ENCODE measurements at regions not wholly inside any gene's neighbourhood (a gene's known extent, or its start where the extent isn't known, plus 50 kb on each side); places are given as distances from the start of the nearest gene placed in this dataset.

DNA sequence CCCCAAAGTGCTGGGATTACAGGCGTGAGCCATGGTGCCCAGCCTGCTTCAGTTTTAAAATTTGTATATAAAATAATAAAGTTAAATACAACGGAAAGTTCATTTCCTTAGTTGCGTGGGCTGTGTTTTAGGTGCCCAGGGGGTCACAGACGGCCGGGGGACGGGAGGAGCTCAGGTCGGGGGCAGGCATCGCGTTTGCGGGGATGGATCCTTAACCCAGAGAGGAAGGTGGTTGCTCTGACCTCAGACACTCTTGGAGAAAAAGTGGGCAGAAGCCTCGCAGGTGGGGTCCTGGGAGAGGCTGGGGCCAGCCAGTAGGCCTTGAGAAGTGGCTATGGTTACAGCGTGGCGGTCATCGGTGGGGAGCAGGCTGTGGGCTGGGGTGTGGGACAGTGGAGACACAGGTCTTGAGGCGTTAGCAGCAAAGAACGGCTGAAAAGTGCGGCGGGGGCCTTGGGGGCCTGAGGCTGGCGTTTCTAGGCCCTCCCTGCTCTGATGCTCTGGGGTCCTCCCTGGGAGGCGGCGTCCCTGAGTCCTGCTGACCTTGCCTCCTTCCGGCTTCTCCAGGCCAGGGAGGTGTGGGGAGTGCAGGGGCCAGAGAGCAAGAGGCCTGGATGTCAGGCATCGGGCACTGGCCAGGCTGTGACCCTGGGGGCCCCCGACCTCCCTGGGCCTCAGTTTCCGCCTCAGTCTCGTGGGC lies 54.4 kb downstream of the UNCX start:
- no peak for DNase-seq (ENCODE audit: low read depth)

DNA sequence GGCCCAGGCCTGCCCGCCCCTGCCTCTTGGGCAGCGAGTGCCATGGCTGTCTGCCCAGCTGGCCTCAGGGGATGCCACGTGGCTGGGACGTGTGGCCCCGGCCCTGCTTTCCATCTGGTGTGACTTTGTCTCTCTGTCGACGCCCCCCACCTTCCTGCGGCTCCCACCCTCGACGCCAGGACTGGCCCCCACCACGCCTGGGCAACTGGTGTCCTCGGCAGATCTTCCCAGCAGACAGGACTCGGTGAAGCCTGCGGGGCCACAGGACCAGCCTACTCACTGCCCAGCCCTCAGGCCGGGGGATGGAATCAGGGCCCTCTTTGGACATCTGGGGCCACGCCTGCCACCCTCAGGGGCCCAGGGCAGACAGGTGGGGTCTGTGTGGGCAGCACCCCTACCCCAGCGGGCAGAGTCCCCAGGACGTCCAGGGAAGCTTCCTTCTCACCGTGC lies 55.1 kb downstream of the UNCX start:
- DNase-seq (ENCODE audit: low read depth): no peak

GRCh38 chr7:1288390-1288995 lies 55.8 kb downstream of the UNCX start:
- DNase-seq (ENCODE audit: low read depth): no peak

- no peak for DNase-seq (ENCODE audit: low read depth)
These were observed 56.4 kb downstream of the UNCX start for GRCh38 chr7:1288996-1289551.

GRCh38 chr7:1289666-1290025 lies 57.0 kb downstream of the UNCX start:
- no peak for DNase-seq (ENCODE audit: low read depth)

DNA sequence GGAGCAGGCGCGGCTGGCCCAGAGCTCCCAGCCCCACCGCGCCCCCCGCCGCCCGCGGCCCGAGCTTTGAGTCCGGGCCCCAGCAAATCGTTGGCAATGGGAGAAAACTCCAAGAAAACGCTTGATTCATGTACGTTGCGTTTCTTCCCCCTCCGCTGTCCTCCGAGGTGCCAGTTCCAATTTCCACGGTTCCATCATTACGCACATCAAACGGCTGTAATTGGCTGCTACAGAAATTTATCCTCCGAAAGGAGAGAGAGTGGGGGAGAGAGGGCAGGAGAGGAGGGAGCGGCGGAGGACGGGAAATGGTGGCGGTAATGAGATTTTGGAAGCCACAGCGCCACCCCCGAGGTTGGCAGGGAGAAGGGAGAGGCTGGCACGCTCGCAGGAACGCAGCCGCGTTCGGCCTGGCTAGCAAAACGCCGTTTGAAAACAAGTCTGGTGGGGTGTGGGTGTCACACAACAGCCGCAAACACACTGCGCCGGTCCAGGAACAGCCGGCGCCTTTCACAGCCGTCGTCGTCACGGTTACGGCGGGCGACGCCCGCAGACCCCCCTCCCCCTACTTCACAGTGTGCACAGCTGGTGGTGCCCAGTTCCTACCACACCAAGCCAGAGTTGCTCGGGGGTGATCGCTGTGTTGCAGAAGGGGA lies 57.5 kb downstream of the UNCX start:
- no peak for DNase-seq (ENCODE audit: low read depth)

GRCh38 chr7:1290679-1291356 lies 58.1 kb downstream of the UNCX start:
- no peak for DNase-seq (ENCODE audit: low read depth)

DNA sequence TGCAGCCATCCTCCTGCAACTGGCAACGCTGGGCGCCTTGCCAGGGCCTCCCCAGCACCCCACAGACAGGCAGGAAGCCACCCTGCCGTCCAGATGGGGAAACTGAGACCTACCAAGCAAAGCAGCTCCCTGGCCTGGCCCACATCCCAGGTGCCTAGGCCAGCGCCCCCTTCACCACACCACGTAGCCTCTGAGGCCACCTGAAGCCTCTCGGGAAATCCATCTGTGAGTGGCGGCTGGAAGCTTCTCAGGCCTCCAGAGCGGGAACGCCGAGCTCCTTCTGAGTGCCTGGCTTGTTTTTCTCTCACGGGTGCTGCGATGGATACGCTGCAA lies 58.7 kb downstream of the UNCX start:
- DNase-seq (ENCODE audit: low read depth): no peak

DNA sequence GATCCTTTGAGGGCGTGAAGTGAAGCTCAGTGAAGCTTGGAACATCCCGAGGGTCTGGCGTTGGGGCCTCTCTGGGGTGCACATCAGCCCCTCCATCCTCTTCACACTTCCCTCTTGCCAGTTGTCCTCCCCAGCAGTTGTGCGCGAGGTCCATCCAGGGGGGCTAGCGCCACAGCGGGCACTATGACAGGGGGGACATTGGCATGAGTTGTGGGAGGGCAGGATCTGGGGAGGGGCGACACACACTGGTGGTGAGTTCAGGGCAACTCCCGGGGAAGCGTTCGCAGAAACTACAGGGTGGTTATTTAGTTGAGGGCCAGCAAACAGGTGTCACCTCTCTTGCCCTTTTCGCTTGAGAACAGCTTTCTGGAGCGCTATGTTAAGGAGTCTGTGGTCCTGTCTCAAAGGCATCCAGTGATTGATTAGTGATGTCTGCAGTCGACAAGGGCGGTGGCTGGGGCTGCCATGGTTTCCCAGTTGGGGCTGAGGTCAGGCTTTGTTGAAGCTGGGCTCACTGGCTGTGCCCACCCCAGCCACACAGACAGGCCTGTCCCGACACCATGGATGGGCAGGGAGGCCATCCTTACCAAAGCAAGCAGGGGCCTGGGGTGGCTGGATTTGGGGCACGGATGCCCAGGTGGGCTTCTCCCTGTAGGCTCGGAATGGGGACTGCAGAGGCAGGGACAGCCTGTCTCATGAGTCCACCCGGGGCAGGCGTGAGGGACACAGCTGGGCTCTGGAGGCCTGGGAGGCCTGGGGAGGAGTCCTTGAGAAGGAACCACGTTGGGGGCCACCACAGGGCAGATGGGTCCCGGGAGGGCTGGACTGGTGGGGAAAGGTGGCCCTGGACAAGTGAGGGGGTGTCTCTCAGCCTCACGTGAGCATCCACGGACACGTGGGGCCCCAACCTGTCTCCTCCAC lies 59.4 kb downstream of the UNCX start:
- DNase-seq (ENCODE audit: low read depth): no peak

- no peak for DNase-seq (ENCODE audit: low read depth)
These were observed 60.5 kb downstream of the UNCX start for GRCh38 chr7:1292972-1293830.

DNA sequence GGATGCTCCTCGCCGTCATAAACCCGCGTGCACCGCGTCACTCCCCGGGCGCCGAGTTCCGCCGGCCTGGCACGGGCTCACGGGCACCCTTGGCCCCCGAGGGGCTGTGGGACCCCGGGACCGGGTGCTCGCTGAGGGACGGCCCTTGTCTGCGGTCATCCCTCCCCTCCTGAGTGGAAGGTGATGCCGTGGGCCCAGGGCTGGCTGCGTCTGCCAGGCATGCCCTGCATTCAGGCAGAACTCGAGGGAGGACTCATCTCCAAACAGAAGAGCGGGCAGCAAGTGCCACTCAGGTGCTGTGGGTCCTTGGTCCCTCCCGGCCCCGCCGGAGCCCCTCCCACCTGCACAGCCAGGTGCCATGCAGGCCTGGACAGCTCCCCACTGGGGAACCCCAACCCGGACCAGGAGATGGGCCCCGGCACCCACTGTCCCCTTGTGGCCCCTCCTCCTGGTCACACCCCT lies 61.3 kb downstream of the UNCX start:
- DNase-seq (ENCODE audit: low read depth): no peak

GRCh38 chr7:1295776-1296355 lies 63.2 kb downstream of the UNCX start:
- no peak for DNase-seq (ENCODE audit: low read depth)

DNA sequence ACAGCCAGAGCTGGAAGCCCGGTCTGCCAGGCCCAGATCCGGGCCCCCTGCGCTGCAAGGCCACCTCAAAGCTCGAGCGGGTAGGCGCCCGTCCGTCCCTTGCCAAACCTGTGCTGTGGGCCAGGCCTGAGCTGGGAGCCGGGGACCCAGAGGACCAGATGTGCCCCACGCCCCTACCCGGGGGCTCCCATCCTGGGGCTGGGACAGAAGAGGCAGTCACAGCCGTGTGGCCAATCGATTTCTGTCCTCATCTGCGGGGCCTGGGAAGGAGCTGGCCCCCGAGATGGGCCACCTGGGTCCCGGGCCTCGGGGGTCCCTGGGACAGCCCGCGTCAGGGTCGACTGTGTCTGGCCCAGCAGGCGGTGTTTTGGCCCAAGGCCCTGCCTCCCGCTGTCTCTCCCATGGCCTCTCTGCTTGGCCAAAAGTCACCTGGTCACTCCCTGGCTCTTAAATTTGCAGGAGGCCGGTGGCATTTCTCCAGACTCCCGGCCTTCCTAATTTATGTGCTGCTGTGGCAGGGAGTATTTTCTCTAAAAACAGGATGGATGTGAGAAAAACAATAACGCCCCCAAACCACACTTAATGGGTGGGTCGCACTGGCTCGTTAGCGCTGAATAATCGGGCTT lies 63.8 kb downstream of the UNCX start:
- no peak for DNase-seq (ENCODE audit: low read depth)

DNA sequence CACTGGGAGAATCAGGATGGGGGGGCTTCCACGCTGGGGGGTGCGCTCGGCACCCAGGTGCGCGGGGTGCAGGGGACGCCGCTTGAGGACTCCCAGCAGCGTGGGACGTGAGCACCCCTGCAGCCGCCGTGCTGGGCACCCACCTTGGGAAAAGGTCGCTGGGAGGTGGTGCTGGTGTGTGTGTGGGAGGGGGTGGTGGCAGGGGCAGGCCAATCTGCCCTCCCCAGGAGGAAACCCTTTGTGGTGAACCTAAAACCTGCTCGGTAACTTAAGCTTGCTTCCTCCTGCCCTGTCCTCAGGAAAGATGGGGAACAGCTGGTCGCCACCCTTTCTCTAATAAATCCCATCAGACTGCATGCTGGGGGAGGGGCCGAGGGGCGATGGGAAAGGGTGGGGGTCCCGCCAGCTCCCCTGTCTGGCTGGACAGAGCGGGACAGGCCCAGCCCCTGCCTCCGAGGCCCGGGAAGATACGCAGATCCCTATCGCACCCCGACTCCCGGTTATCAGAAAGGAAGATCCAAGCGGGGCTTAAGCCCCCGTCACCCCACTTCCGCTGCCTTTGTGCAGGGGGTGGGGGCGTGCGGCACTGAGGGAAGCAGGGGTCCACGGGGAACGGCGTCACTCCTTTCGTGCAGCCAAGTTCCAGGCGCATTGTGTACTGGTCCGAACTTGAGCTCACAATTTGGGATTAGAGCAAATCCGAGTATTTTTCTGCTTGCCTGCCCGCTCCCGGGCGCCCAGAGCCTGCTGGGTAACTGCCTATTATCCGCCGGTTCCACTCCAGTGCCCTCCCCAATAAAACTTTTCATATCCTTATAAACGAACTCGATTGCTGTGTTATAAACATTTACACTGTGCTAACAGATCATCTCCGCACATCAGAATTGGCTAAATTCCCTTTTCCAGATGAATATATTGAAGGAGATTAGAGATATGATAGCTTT lies 64.6 kb downstream of the UNCX start:
- DNase-seq (ENCODE audit: low read depth): no peak

- DNase-seq (ENCODE audit: low read depth): no peak
These were observed 65.6 kb downstream of the UNCX start for GRCh38 chr7:1298051-1298930.

- DNase-seq (ENCODE audit: low read depth): no peak
These were observed 66.5 kb downstream of the UNCX start for GRCh38 chr7:1298931-1299885.

Data from stimulated activated CD8-positive, alpha-beta memory T cell treated with anti-CD3 and anti-CD28 coated beads, Interleukin-7, amount 100 ng/mL, for 24 hours (primary cell).